ENCODE measurements at regions not wholly inside any gene's neighbourhood (a gene's known extent, or its start where the extent isn't known, plus 50 kb on each side); places are given as distances from the start of the nearest gene placed in this dataset.

- no peaks in the 10 kb centered on the region for H3K36me3 ChIP-seq
- H3K27me3 ChIP-seq = no peaks in the 10 kb centered on the region
- peaks cover 7% of the 10 kb centered on the region for H3K4me1 ChIP-seq
- H3K4me3 ChIP-seq (ENCODE audit: low read depth, low read length) = no peak overlapping the region
- DNase-seq = no peak
- no peaks in the 10 kb centered on the region for H3K9me3 ChIP-seq
- TF ChIP-seq CTCF (IDR thresholded peaks at IDR 0.05; ENCODE audit: low read depth, low read length) = no peak
Measured at GRCh38 chr3:170719300-170719699, 133.4 kb upstream of the SLC7A14 start.

GRCh38 chr3:170718848-170719247 lies 133.0 kb upstream of the SLC7A14 start:
- Histone ChIP-seq H3K4me3 (ENCODE audit: low read depth, low read length) (no peak overlapping the region), H3K27me3 (no peaks in the 10 kb centered on the region), H3K36me3 (no peaks in the 10 kb centered on the region), H3K4me1 (peaks cover 7% of the 10 kb centered on the region), H3K9me3 (no peaks in the 10 kb centered on the region)
- DNase-seq = no peak
- no peak for TF ChIP-seq CTCF (IDR thresholded peaks at IDR 0.05; ENCODE audit: low read depth, low read length)

- H3K4me3 ChIP-seq (ENCODE audit: low read depth, low read length) = no peak overlapping the region
- H3K36me3 ChIP-seq = no peaks in the 10 kb centered on the region
- no peaks in the 10 kb centered on the region for H3K9me3 ChIP-seq
- H3K4me1 ChIP-seq = no peaks in the 10 kb centered on the region
- TF ChIP-seq CTCF (IDR thresholded peaks at IDR 0.05; ENCODE audit: low read depth, low read length) = no peak
- H3K27me3 ChIP-seq = no peaks in the 10 kb centered on the region
- DNase-seq = no peak
Measured at GRCh38 chr3:170717410-170718402, 131.8 kb upstream of the SLC7A14 start.

- no peak for DNase-seq
- Histone ChIP-seq H3K4me1 (no peaks in the 10 kb centered on the region), H3K27me3 (no peaks in the 10 kb centered on the region), H3K36me3 (no peaks in the 10 kb centered on the region), H3K4me3 (ENCODE audit: low read depth, low read length) (no peak overlapping the region), H3K9me3 (no peaks in the 10 kb centered on the region)
- TF ChIP-seq CTCF (IDR thresholded peaks at IDR 0.05; ENCODE audit: low read depth, low read length) = no peak
Measured at GRCh38 chr3:170716172-170716805, 130.4 kb upstream of the SLC7A14 start.

GRCh38 chr3:170714562-170715535 lies 129.0 kb upstream of the SLC7A14 start:
- peaks cover 4% of the 10 kb centered on the region; the same call in 1 of the 2 replicates for H3K9me3 ChIP-seq
- no peak for TF ChIP-seq CTCF (IDR thresholded peaks at IDR 0.05; ENCODE audit: low read depth, low read length)

More at GRCh38 chr3:170714562-170715535, 129.0 kb upstream of the SLC7A14 start:
- no peak for DNase-seq
- no peaks in the 10 kb centered on the region for H3K4me1 ChIP-seq
- no peak overlapping the region for H3K4me3 ChIP-seq (ENCODE audit: low read depth, low read length)
- H3K27me3 ChIP-seq = no peaks in the 10 kb centered on the region
- H3K36me3 ChIP-seq = no peaks in the 10 kb centered on the region
